DMS53 (cell line): ENCODE measurements at regions not wholly inside any gene's neighbourhood (a gene's known extent, or its start where the extent isn't known, plus 50 kb on each side); places are given as distances from the start of the nearest gene placed in this dataset.
"Not testable (repeated sequence)": the region's sequence is repeated elsewhere in the genome, so short reads cannot be mapped to it uniquely, and the experiment has no call there.

Source experiments
- DNase-seq: peaks from one replicate; lab custom pipeline; 2025; lab: John Stamatoyannopoulos, UW

- DNase-seq = peak; percentile 75
These were observed 90.0 kb upstream of the IFNGR1 start for GRCh38 chr6:137309078-137309762.

GRCh38 chr6:137307163-137307854, 88.1 kb upstream of the IFNGR1 start:
- DNase-seq = no peak

GRCh38 chr6:137305691-137306090, 86.5 kb upstream of the IFNGR1 start:
- DNase-seq = no peak

GRCh38 chr6:137304020-137304780, 85.0 kb upstream of the IFNGR1 start:
- no peak for DNase-seq

- DNase-seq = no peak
These were observed 84.3 kb upstream of the IFNGR1 start for GRCh38 chr6:137303441-137303840.

- no peak for DNase-seq
These were observed 80.5 kb upstream of the IFNGR1 start for GRCh38 chr6:137299681-137300080.

GRCh38 chr6:137297887-137298286, 78.7 kb upstream of the IFNGR1 start:
- DNase-seq = no peak

GRCh38 chr6:137292326-137292725, 73.1 kb upstream of the IFNGR1 start:
- not testable (repeated sequence) for DNase-seq

- no peak for DNase-seq
These were observed 72.3 kb upstream of the IFNGR1 start for GRCh38 chr6:137291441-137291840.

GRCh38 chr6:137290601-137291261, 71.5 kb upstream of the IFNGR1 start:
- no peak for DNase-seq

- DNase-seq = no peak
These were observed 67.7 kb upstream of the IFNGR1 start for GRCh38 chr6:137286916-137287315.

GRCh38 chr6:137286368-137286767, 67.2 kb upstream of the IFNGR1 start:
- DNase-seq = no peak

GRCh38 chr6:137284811-137285110, 65.6 kb upstream of the IFNGR1 start:
- no peak for DNase-seq

- DNase-seq = peak; percentile 53
These were observed 65.0 kb upstream of the IFNGR1 start for GRCh38 chr6:137283940-137284810.

- no peak for DNase-seq
These were observed 63.9 kb upstream of the IFNGR1 start for GRCh38 chr6:137283080-137283479.

- no peak for DNase-seq
These were observed 63.1 kb upstream of the IFNGR1 start for GRCh38 chr6:137282254-137282653.

GRCh38 chr6:137279279-137279678, 60.1 kb upstream of the IFNGR1 start:
- not testable (repeated sequence) for DNase-seq

GRCh38 chr6:137277971-137278637, 58.9 kb upstream of the IFNGR1 start:
- no peak for DNase-seq

- no peak for DNase-seq
These were observed 53.2 kb upstream of the IFNGR1 start for GRCh38 chr6:137272403-137272802.

GRCh38 chr6:137271245-137272183, 52.3 kb upstream of the IFNGR1 start:
- DNase-seq = peak; percentile 67
